ENCODE measurements at regions not wholly inside any gene's neighbourhood (a gene's known extent, or its start where the extent isn't known, plus 50 kb on each side); places are given as distances from the start of the nearest gene placed in this dataset.

- TF ChIP-seq PRDM15 (CRISPR knock-in tag; IDR thresholded peaks at IDR 0.05): no peak
- TF ChIP-seq ZNF138 (CRISPR knock-in tag; conservative IDR thresholded peaks at IDR 0.05): no peak
- TF ChIP-seq OVOL2 (CRISPR knock-in tag; IDR thresholded peaks at IDR 0.05; ENCODE audit: borderline replicate concordance): no peak
- no peak for TF ChIP-seq CTCF (IDR thresholded peaks at IDR 0.05)
- no peak for TF ChIP-seq SMAD3 (CRISPR knock-in tag; IDR thresholded peaks at IDR 0.05; ENCODE audit: borderline replicate concordance)
- TF ChIP-seq, protein P1, sequence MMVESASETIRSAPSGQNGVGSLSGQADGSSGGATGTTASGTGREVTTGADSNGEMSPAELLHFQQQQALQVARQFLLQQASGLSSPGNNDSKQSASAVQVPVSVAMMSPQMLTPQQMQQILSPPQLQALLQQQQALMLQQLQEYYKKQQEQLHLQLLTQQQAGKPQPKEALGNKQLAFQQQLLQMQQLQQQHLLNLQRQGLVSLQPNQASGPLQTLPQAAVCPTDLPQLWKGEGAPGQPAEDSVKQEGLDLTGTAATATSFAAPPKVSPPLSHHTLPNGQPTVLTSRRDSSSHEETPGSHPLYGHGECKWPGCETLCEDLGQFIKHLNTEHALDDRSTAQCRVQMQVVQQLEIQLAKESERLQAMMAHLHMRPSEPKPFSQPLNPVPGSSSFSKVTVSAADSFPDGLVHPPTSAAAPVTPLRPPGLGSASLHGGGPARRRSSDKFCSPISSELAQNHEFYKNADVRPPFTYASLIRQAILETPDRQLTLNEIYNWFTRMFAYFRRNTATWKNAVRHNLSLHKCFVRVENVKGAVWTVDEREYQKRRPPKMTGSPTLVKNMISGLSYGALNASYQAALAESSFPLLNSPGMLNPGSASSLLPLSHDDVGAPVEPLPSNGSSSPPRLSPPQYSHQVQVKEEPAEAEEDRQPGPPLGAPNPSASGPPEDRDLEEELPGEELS (CRISPR knock-in tag; IDR thresholded peaks at IDR 0.05): no peak
Measured at GRCh38 chr10:105868935-105869334, 1227.8 kb downstream of the SORCS3 start (continued).

GRCh38 chr10:105864854-105865253, 1223.8 kb downstream of the SORCS3 start:
- Mint-ChIP-seq H3K27ac (no peak overlapping the region), H3K4me3 (no peak overlapping the region), H3K9me3 (no peaks in the 10 kb centered on the region), H3K36me3 (no peaks in the 10 kb centered on the region), H3K27me3 (ENCODE audit: low read depth) (no peaks in the 10 kb centered on the region), H3K4me1 (no peaks in the 10 kb centered on the region)
- ATAC-seq (no peak), DNase-seq (ENCODE audit: low spot score) (no peak)
- TF ChIP-seq ZNF423 (CRISPR knock-in tag; IDR thresholded peaks at IDR 0.05): no peak
- no peak for TF ChIP-seq IRF1 (CRISPR knock-in tag; IDR thresholded peaks at IDR 0.05)
- no peak for TF ChIP-seq EMX1 (CRISPR knock-in tag; IDR thresholded peaks at IDR 0.05)
- TF ChIP-seq HMGA2 (CRISPR knock-in tag; IDR thresholded peaks at IDR 0.05): no peak
- no peak for TF ChIP-seq OVOL2 (CRISPR knock-in tag; IDR thresholded peaks at IDR 0.05; ENCODE audit: borderline replicate concordance)
- TF ChIP-seq RELA (CRISPR knock-in tag; IDR thresholded peaks at IDR 0.05; ENCODE audit: borderline replicate concordance): no peak
- no peak for TF ChIP-seq USF1 (CRISPR knock-in tag; IDR thresholded peaks at IDR 0.05)
- TF ChIP-seq JAZF1 (CRISPR knock-in tag; IDR thresholded peaks at IDR 0.05): no peak
- TF ChIP-seq ZBTB21 (CRISPR knock-in tag; IDR thresholded peaks at IDR 0.05; ENCODE audit: borderline replicate concordance): no peak
- TF ChIP-seq MYBL2 (CRISPR knock-in tag; IDR thresholded peaks at IDR 0.05): no peak
- TF ChIP-seq, protein P1 (CRISPR knock-in tag; IDR thresholded peaks at IDR 0.05): no peak
- no peak for TF ChIP-seq MXD4 (CRISPR knock-in tag; IDR thresholded peaks at IDR 0.05; ENCODE audit: borderline replicate concordance)
- TF ChIP-seq ZNF263 (CRISPR knock-in tag; IDR thresholded peaks at IDR 0.05; ENCODE audit: low read depth): no peak
- TF ChIP-seq ZNF138 (CRISPR knock-in tag; conservative IDR thresholded peaks at IDR 0.05): no peak
- no peak for TF ChIP-seq GABPB1 (CRISPR knock-in tag; IDR thresholded peaks at IDR 0.05)
- TF ChIP-seq ZNF671 (CRISPR knock-in tag; IDR thresholded peaks at IDR 0.05): no peak
- no peak for TF ChIP-seq PRRX2 (CRISPR knock-in tag; IDR thresholded peaks at IDR 0.05)
- POLR2A ChIA-PET: no interaction called here
- CTCF ChIA-PET: no interaction called here
